H1 (cell line): ENCODE measurements at regions not wholly inside any gene's neighbourhood (a gene's known extent, or its start where the extent isn't known, plus 50 kb on each side); places are given as distances from the start of the nearest gene placed in this dataset.

Source experiments
- CTCF ChIA-PET: fragments of 300-600 bp; sonication (Branson Sonifier 250); formaldehyde crosslinking; loops from one replicate; lab custom pipeline; 2021; ENCODE audit not compliant: partially characterized antibody; lab: Charles Lee
- POLR2A ChIA-PET: fragments of 300-600 bp; sonication (Branson Sonifier 250); formaldehyde crosslinking; loops from one replicate; lab custom pipeline; 2021; ENCODE audit warnings: inconsistent platforms; ENCODE audit not compliant: partially characterized antibody; lab: Charles Lee
- DNase-seq, 2 experiments: peaks; one replicate each; pipeline versions ENCODE4 v3.0.0 to v3.0.0-alpha.2; 2010 to 2022; ENCODE audit warnings: low spot score in 2 of 2, low read depth in 1 of 2, mixed read lengths in 1 of 2
- FAIRE-seq: peaks from 2 replicates; lab custom pipeline; 2011; peaks lifted over from hg19 to GRCh38; lab: Jason Lieb, UNC
- H2AFZ ChIP-seq: 2 replicates; pipeline ENCODE4 v1.8.1; 2012; ENCODE audit warnings: low read length, inconsistent platforms
- H2AK5ac ChIP-seq: 2 replicates; pipeline ENCODE4 v1.6.1; 2013; ENCODE audit warnings: low read depth, low read length
- H2BK120ac ChIP-seq: replicated peaks from 2 replicates; pipeline ENCODE3; 2013; ENCODE audit warnings: low read depth, low read length, inconsistent platforms
- H2BK12ac ChIP-seq: 2 replicates; pipeline ENCODE4 v1.6.1; 2013; ENCODE audit warnings: low read depth, low read length
- H2BK15ac ChIP-seq: 2 replicates; pipeline ENCODE4 v1.6.1; 2013; ENCODE audit warnings: low read length
- H2BK20ac ChIP-seq: 2 replicates; pipeline ENCODE4 v1.6.1; 2013; ENCODE audit warnings: low read length
- H2BK5ac ChIP-seq: 2 replicates; pipeline ENCODE4 v1.6.1; 2013; ENCODE audit warnings: low read depth, low read length
- H3K14ac ChIP-seq: 2 replicates; pipeline ENCODE4 v1.6.1; 2013; ENCODE audit warnings: inconsistent platforms; ENCODE audit not compliant: insufficient read length
- H3K18ac ChIP-seq: 2 replicates; pipeline ENCODE4 v1.6.1; 2013; ENCODE audit warnings: low read length; ENCODE audit errors: extremely low read depth
- H3K23ac ChIP-seq: 2 replicates; pipeline ENCODE4 v1.6.1; 2013; ENCODE audit warnings: inconsistent platforms; ENCODE audit not compliant: insufficient read length
- H3K23me2 ChIP-seq: 2 replicates; pipeline ENCODE4 v1.6.1; 2013; ENCODE audit warnings: low read depth, low read length
- H3K27ac ChIP-seq: 2 replicates; pipeline ENCODE4 v1.6.1; 2011; ENCODE audit warnings: low read depth, low read length, inconsistent platforms
- H3K27me3 ChIP-seq, 4 experiments: replicated peaks in 1 of 4; 1 replicate in 1 of 4; 2 replicates in 3 of 4; pipeline versions ENCODE4 v1.6.1 to v1.8.1; 2011 to 2013; ENCODE audit warnings: low read length in 3 of 4, mild to moderate bottlenecking in 3 of 4, inconsistent platforms in 2 of 4, mixed read lengths in 2 of 4, moderate library complexity in 1 of 4; ENCODE audit not compliant: control insufficient read depth in 3 of 4, insufficient read depth in 3 of 4; ENCODE audit errors: extremely low read depth in 1 of 4
- H3K36me3 ChIP-seq, 4 experiments: 2 replicates each; pipeline versions ENCODE4 v1.6.1 to v1.8.1; 2011 to 2013; ENCODE audit warnings: mild to moderate bottlenecking in 4 of 4, low read length in 3 of 4, moderate library complexity in 2 of 4, control low read depth in 1 of 4, inconsistent platforms in 1 of 4; ENCODE audit not compliant: insufficient read depth in 4 of 4, control insufficient read depth in 2 of 4
- H3K4ac ChIP-seq: replicated peaks from 2 replicates; pipeline ENCODE3; 2013; ENCODE audit warnings: low read length, low read depth, mixed read lengths, inconsistent platforms; ENCODE audit not compliant: insufficient read length
- H3K4me1 ChIP-seq, 4 experiments: replicated peaks in 1 of 4; 1 replicate in 1 of 4; 2 replicates in 3 of 4; pipeline versions ENCODE4 v1.6.1 to v1.8.1; 2011 to 2013; ENCODE audit warnings: low read length in 3 of 4, inconsistent platforms in 2 of 4, mixed read lengths in 1 of 4; ENCODE audit not compliant: insufficient read depth in 4 of 4, control insufficient read depth in 3 of 4
- H3K4me2 ChIP-seq, 2 experiments: 2 replicates each; pipeline versions ENCODE4 v1.6.1 to v1.8.1; 2011 to 2013; ENCODE audit warnings: low read depth in 2 of 2, low read length in 2 of 2, control low read depth in 1 of 2, inconsistent platforms in 1 of 2, mild to moderate bottlenecking in 1 of 2; ENCODE audit not compliant: insufficient read depth in 1 of 2
- H3K4me3 ChIP-seq, 4 experiments: fragments of 200-600, 300-600 bp in 1 of 4; sonication (generic), shearing (Covaris generic), sonication (Bioruptor Twin) in 1 of 4; 2 replicates each; pipeline versions ENCODE4 v1.5.1 to v1.8.1; 2011 to 2016; ENCODE audit warnings: low read length in 4 of 4, low read depth in 3 of 4, control low read depth in 2 of 4, inconsistent platforms in 2 of 4, mild to moderate bottlenecking in 2 of 4, mixed read lengths in 1 of 4, moderate library complexity in 1 of 4; ENCODE audit not compliant: insufficient read depth in 2 of 4; ENCODE audit errors: extremely low read depth in 1 of 4
- H3K56ac ChIP-seq: replicated peaks from 2 replicates; pipeline ENCODE3; 2013; ENCODE audit warnings: low read depth, mild to moderate bottlenecking, mixed read lengths, low read length, inconsistent platforms; ENCODE audit not compliant: insufficient read length
- H3K79me1 ChIP-seq: 2 replicates; pipeline ENCODE4 v1.6.1; 2013; ENCODE audit warnings: low read depth, low read length, control low read depth
- H3K79me2 ChIP-seq, 2 experiments: 2 replicates each; pipeline versions ENCODE4 v1.6.1 to v1.8.1; 2012 to 2013; ENCODE audit warnings: low read length in 2 of 2, mild to moderate bottlenecking in 2 of 2, inconsistent platforms in 1 of 2; ENCODE audit not compliant: insufficient read depth in 2 of 2, control insufficient read depth in 1 of 2
- H3K9ac ChIP-seq, 4 experiments: replicated peaks in 1 of 4; 1 replicate in 1 of 4; 2 replicates in 3 of 4; pipeline versions ENCODE4 v1.6.1 to v1.8.1; 2011 to 2013; ENCODE audit warnings: low read depth in 3 of 4, low read length in 3 of 4, control low read depth in 2 of 4, mild to moderate bottlenecking in 2 of 4, moderate library complexity in 2 of 4, inconsistent platforms in 1 of 4; ENCODE audit errors: extremely low read depth in 1 of 4
- H3K9me3 ChIP-seq, 2 experiments: 2 replicates each; pipeline versions ENCODE4 v1.6.1 to v1.8.1; 2012 to 2013; ENCODE audit warnings: mild to moderate bottlenecking in 2 of 2, moderate library complexity in 2 of 2, control low read depth in 1 of 2, inconsistent platforms in 1 of 2, low read depth in 1 of 2, low read length in 1 of 2, mixed read lengths in 1 of 2; ENCODE audit not compliant: insufficient read depth in 2 of 2
- H4K20me1 ChIP-seq, 2 experiments: replicated peaks in 1 of 2; 2 replicates each; pipeline versions ENCODE3 to v1.8.1; 2011 to 2013; ENCODE audit warnings: inconsistent platforms in 2 of 2, low read length in 2 of 2, mild to moderate bottlenecking in 1 of 2; ENCODE audit not compliant: insufficient read depth in 2 of 2, control insufficient read depth in 1 of 2
- H4K5ac ChIP-seq: 2 replicates; pipeline ENCODE4 v1.6.1; 2013; ENCODE audit warnings: low read length, low read depth, mixed read lengths, inconsistent platforms; ENCODE audit not compliant: insufficient read length
- H4K8ac ChIP-seq: 2 replicates; pipeline ENCODE4 v1.8.0; 2013; ENCODE audit warnings: mild to moderate bottlenecking, moderate library complexity, low read length, inconsistent platforms; ENCODE audit not compliant: insufficient read depth; ENCODE audit errors: extremely low read depth
- H4K91ac ChIP-seq: replicated peaks from 2 replicates; pipeline ENCODE3; 2013; ENCODE audit warnings: low read length, mixed read lengths, inconsistent platforms; ENCODE audit not compliant: insufficient read length
- BCL11A ChIP-seq, 2 experiments: IDR thresholded peaks; one replicate each; pipeline ENCODE4 v1.6.1; 2011; ENCODE audit warnings: low read depth in 2 of 2, low read length in 2 of 2, mild to moderate bottlenecking in 2 of 2
- EP300 ChIP-seq, 2 experiments: IDR thresholded peaks; 1 replicate in 1 of 2; 2 replicates in 1 of 2; pipeline ENCODE4 v1.6.1; 2011 to 2012; ENCODE audit warnings: low read depth in 2 of 2, low read length in 2 of 2, mild to moderate bottlenecking in 2 of 2, borderline replicate concordance in 1 of 2, inconsistent platforms in 1 of 2, moderate library complexity in 1 of 2
- FOSL1 ChIP-seq: IDR thresholded peaks from 2 replicates; pipeline ENCODE4 v1.6.1; 2011; ENCODE audit warnings: mild to moderate bottlenecking, low read depth, low read length, moderate library complexity; ENCODE audit not compliant: insufficient read depth
- GABPA ChIP-seq: IDR thresholded peaks from 2 replicates; pipeline ENCODE4 v1.6.1; 2011; ENCODE audit warnings: mild to moderate bottlenecking, low read length, moderate library complexity, borderline replicate concordance; ENCODE audit not compliant: insufficient read depth
- HDAC2 ChIP-seq, 2 experiments: fragments of 300-600 bp in 1 of 2; sonication (generic) in 1 of 2; IDR thresholded peaks; 2 replicates each; pipeline ENCODE4 v1.6.1; 2011 to 2012; ENCODE audit warnings: low read depth in 2 of 2, low read length in 2 of 2, mild to moderate bottlenecking in 2 of 2, moderate library complexity in 2 of 2, borderline replicate concordance in 1 of 2, inconsistent platforms in 1 of 2
- POLR2AphosphoS5 ChIP-seq: IDR thresholded peaks from 2 replicates; pipeline ENCODE4 v1.6.1; 2011; ENCODE audit warnings: low read depth, low read length
- RAD21 ChIP-seq, 2 experiments: IDR thresholded peaks in 1 of 2; conservative IDR thresholded peaks in 1 of 2; 2 replicates each; pipeline ENCODE4 v1.6.1; 2011; ENCODE audit warnings: low read depth in 2 of 2, low read length in 2 of 2, improper control_type of control experiment in 1 of 2, inconsistent platforms in 1 of 2, mild to moderate bottlenecking in 1 of 2, moderate library complexity in 1 of 2
- RBBP5 ChIP-seq: IDR thresholded peaks from 2 replicates; pipeline ENCODE4 v1.7.1; 2012; ENCODE audit warnings: low read depth, mild to moderate bottlenecking, inconsistent platforms, low read length, moderate library complexity, borderline replicate concordance
- RNF2 ChIP-seq: fragments of 200-900, 300-1000 bp; sonication (generic); IDR thresholded peaks from 2 replicates; pipeline ENCODE4 v1.7.1; 2016; ENCODE audit warnings: borderline replicate concordance, low read depth, mild to moderate bottlenecking, antibody characterized with exemption, low read length; ENCODE audit not compliant: poor library complexity, severe bottlenecking; ENCODE audit errors: missing control alignments
- SIX5 ChIP-seq: IDR thresholded peaks from 2 replicates; pipeline ENCODE4 v1.6.1; 2011; ENCODE audit warnings: mild to moderate bottlenecking, low read depth, low read length
- TEAD4 ChIP-seq: IDR thresholded peaks from 2 replicates; pipeline ENCODE4 v1.6.1; 2012; ENCODE audit warnings: low read depth, low read length, inconsistent platforms, mixed read lengths
- WGBS, 2 experiments: shearing (Covaris generic) in 1 of 2; methylation state at CpG; one replicate each; pipeline versions ENCODE4 v1.1.6 to v1.1.7; 2013 to 2015; ENCODE audit warnings: low lambda C conversion rate in 2 of 2, mixed read lengths in 2 of 2, inconsistent platforms in 1 of 2, low coverage in 1 of 2, missing lambda C conversion rate in 1 of 2; ENCODE audit not compliant: insufficient replicate concordance in 2 of 2, insufficient coverage in 1 of 2, insufficient read length in 1 of 2; ENCODE audit errors: extremely low coverage in 1 of 2, missing lambda C conversion rate in 1 of 2; 5-methylcytosine and 5-hydroxymethylcytosine counted together

DNA sequence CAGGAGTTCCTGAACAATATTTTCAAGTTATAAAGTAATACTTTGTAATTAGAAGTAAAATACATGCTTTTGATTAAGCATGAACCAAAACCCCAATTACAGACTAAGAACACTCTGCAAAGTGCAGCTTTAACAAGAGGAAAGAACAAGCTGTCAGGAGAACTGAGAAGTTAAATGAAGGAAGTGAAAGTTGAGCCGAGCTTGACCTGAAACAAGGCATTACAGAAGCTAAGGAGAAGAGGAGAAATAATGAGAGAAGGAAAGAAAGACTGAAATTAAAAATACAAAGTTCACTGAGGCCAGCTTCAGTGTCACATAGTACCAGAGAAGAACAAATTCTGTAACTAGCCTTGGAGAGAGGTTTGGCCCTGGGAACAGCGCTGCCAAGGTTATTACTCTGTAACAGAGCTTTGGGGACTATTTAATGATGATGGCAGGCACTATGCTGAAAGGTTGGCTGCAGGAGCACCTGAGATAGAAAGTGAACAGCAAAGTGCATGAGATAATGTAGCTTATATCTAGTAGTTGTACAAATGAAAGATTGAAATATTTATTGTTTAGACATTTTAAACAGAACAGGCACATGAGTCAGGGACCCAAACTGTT is 241.9 kb upstream of the PEX5L start:
- no peak overlapping the region for H2AK5ac ChIP-seq
- H3K4me2 ChIP-seq, result no peak overlapping the region
- H3K9me3 ChIP-seq, result no peaks in the 10 kb centered on the region
- H3K23me2 ChIP-seq, result no peaks in the 10 kb centered on the region
- H2BK120ac ChIP-seq, result no peak overlapping the region
- no peaks in the 10 kb centered on the region for H3K79me1 ChIP-seq
- H2BK12ac ChIP-seq, result no peak overlapping the region
- H2BK15ac ChIP-seq, result no peak overlapping the region
- WGBS, 2 experiments, result 91% methylated on average over 2 of the region's 2 CpGs; no CpG with 5 or more reads in 1 of the 2 experiments
- H2BK5ac ChIP-seq, result no peak overlapping the region
- POLR2A ChIA-PET, result no interaction called here
- no peak overlapping the region for H4K5ac ChIP-seq
- no peak overlapping the region for H3K14ac ChIP-seq
- no peaks in the 10 kb centered on the region for H4K20me1 ChIP-seq
- H4K91ac ChIP-seq, result no peak overlapping the region
- no peak overlapping the region for H3K4me3 ChIP-seq
- no peak overlapping the region for H3K18ac ChIP-seq
- no peaks in the 10 kb centered on the region for H3K79me2 ChIP-seq
- no peak overlapping the region for H2AFZ ChIP-seq
- no peak overlapping the region for H3K9ac ChIP-seq
- H3K36me3 ChIP-seq, result no peaks in the 10 kb centered on the region
- no peaks in the 10 kb centered on the region for H3K27me3 ChIP-seq
- CTCF ChIA-PET, result no interaction called here
- no peak for DNase-seq
- peaks cover 0 to 3% (median 1%) of the 10 kb centered on the region in 4 experiments; a peak in 2 of 7 replicates for H3K4me1 ChIP-seq
- TF ChIP-seq HDAC2 (IDR thresholded peaks at IDR 0.05; ENCODE audit: borderline replicate concordance in 1 of 2, low read depth in 2 of 2, low read length in 2 of 2) (no peak), FOSL1 (no peak), EP300 (IDR thresholded peaks at IDR 0.05; ENCODE audit: borderline replicate concordance in 1 of 2, low read depth in 2 of 2, low read length in 2 of 2) (no peak), TEAD4 (no peak), RNF2 (no peak), POLR2AphosphoS5 (no peak), GABPA (no peak), RAD21 (IDR thresholded peaks at IDR 0.05 in 1 of 2, conservative IDR thresholded peaks at IDR 0.05 in 1 of 2; ENCODE audit: low read depth in 2 of 2, low read length in 2 of 2) (no peak), BCL11A (IDR thresholded peaks at IDR 0.05; ENCODE audit: low read depth in 2 of 2, low read length in 2 of 2) (no peak), RBBP5 (no peak), SIX5 (no peak)
- TF ChIP-seq, all 59 proteins: peak for 0
- no peak overlapping the region for H3K23ac ChIP-seq
- no peak overlapping the region for H3K4ac ChIP-seq
- H4K8ac ChIP-seq, result no peak overlapping the region
- H2BK20ac ChIP-seq, result no peak overlapping the region
- FAIRE-seq, result no peak
- no peak overlapping the region for H3K27ac ChIP-seq
- H3K56ac ChIP-seq, result no peak overlapping the region
